ENCODE measurements at regions not wholly inside any gene's neighbourhood (a gene's known extent, or its start where the extent isn't known, plus 50 kb on each side); places are given as distances from the start of the nearest gene placed in this dataset.

DNA sequence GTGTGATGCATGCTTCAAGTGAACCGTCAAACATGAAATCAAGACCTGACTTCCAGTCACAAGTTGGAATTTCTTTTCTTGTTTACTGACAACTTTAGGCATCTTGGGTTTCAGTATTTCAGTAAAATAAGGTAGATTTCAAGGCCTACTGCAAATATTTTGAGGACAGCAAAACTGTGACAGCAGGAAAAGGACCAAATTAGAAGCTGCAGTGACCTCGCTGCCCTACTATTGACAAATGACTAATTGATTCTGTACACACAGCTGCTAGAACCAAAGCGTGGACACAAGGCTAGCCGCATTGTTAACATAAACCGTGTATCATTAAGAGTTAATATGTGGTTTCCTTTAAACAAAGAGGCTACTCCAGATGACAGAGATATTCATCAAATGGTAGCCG is 105.7 kb upstream of the SEC61G start:
- TF ChIP-seq, protein P1, sequence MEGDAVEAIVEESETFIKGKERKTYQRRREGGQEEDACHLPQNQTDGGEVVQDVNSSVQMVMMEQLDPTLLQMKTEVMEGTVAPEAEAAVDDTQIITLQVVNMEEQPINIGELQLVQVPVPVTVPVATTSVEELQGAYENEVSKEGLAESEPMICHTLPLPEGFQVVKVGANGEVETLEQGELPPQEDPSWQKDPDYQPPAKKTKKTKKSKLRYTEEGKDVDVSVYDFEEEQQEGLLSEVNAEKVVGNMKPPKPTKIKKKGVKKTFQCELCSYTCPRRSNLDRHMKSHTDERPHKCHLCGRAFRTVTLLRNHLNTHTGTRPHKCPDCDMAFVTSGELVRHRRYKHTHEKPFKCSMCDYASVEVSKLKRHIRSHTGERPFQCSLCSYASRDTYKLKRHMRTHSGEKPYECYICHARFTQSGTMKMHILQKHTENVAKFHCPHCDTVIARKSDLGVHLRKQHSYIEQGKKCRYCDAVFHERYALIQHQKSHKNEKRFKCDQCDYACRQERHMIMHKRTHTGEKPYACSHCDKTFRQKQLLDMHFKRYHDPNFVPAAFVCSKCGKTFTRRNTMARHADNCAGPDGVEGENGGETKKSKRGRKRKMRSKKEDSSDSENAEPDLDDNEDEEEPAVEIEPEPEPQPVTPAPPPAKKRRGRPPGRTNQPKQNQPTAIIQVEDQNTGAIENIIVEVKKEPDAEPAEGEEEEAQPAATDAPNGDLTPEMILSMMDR (IDR thresholded peaks at IDR 0.05), result no peak
- TF ChIP-seq POLR2A (IDR thresholded peaks at IDR 0.05) (no peak), EP300 (IDR thresholded peaks at IDR 0.05) (no peak), POLR2AphosphoS5 (IDR thresholded peaks at IDR 0.05) (no peak)
